Muscle of arm (tissue), 1 donor: ENCODE measurements at regions not wholly inside any gene's neighbourhood (a gene's known extent, or its start where the extent isn't known, plus 50 kb on each side); places are given as distances from the start of the nearest gene placed in this dataset.

Experiments used
- DNase-seq: peaks from one replicate; pipeline ENCODE4 v3.0.0-alpha.2; 2013

- no peak for DNase-seq
Observed at GRCh38 chr1:229964281-229964680, 102.8 kb upstream of the GALNT2 start.

DNA sequence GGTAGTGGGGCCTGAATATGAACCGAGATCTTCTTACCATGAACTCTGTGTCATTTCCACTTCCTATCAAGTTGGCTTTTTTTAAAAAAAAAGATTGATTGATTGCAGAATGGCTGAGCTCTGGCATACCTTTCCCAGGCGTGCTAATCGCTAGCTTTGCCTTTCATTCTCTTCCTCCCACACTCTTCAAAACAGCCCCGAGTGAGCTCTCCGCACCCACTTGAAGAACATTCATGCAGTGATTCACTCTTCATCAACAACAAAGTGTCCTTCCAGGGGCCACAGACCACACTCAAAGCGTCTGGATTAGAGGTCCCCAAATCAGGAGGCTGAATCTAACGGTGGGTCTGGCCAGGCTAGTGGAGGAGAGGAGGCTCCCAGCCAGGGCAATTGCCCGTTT lies 96.3 kb upstream of the GALNT2 start:
- DNase-seq = no peak

- DNase-seq = no peak
Observed at GRCh38 chr1:229971141-229971540, 95.9 kb upstream of the GALNT2 start.

GRCh38 chr1:229972600-229973296 lies 94.3 kb upstream of the GALNT2 start:
- DNase-seq = no peak

GRCh38 chr1:229973297-229973612 lies 93.8 kb upstream of the GALNT2 start:
- DNase-seq = no peak

DNA sequence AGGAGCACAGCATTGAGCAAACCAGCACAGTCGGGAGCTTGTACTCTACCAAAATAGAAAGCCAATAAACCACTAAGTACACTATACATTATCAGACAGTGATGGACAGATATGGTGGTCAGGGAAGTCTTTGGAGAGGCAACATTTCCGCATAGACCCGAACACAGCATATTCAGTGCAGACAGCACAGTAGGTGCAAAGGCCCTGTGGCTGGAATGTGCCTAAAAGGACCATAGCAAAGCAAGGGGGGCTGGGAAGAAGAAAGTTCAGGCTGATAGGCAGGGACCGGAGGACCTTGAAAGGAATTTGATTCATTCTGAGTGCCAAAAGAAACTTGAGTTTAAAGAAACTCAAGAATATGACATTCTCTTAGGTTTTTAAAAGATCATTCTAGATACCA lies 92.0 kb upstream of the GALNT2 start:
- DNase-seq = no peak

DNA sequence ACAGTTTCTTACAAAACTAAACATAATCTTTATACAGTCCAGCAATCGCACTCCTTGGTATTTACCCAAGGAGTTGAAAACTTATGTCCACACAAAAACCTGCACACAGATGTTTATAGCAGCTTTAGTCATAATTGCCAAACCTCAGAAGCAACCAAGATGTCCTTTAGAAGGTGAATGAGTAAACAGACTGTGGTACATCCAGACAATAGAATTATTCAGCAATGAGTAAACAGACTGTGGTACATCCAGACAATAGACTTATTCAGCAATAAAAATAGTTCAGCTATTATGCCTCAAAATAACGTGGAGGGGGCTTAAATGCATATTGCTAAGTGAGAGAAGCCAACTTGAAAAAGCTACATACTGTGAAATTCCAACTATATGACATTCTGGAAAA lies 87.0 kb upstream of the GALNT2 start:
- no peak for DNase-seq

DNA sequence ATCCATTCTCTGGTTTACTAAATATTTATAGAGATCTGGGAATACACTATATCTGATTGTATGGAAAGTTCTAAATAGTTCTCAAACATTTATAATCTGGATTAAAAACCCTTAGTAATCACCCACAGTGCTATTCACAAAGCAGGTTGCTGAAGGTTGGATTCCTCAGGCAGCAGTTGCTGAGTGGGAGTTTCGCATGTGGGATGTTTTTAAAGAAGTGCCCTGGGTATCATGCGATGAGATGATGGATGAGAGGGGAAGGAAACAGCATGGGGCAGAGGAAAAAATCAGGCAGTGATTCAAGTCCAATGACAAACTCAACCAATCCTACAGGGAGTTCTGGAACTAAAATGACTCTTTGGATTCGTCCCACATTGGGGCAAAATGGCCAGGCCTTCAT lies 85.3 kb upstream of the GALNT2 start:
- no peak for DNase-seq

DNA sequence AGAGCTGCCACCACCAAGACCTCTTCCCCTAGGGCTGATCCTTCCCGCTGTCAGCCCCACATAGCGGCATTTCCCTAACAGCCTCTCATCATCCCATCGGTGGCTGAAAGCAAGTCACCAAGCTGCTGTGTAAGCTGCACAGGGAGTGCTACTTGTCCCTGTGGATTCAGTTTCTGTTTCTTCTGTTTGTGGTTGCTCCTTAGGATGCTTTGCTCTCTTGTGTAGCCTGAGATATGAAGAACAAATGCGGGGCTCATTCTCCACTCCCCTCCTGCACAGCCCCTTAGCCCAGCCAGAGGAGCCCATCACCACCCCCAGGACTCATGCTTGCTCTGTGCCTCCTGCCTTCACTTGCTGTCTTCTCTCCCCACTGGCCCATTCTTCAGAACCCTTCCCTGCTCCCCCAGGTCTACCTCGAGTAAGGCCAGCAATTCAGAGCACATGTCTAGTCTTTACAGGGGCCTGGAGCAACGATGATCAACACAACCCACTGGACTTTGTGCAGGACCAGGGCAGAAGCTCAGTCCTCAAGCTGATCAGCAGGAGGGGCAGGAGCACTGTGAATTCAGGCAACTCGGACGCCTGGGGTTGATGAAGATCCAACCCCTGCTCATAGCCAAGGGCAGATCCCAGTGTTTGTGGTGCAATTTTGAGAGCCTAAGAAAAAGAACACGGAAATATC lies 82.6 kb upstream of the GALNT2 start:
- no peak for DNase-seq

DNA sequence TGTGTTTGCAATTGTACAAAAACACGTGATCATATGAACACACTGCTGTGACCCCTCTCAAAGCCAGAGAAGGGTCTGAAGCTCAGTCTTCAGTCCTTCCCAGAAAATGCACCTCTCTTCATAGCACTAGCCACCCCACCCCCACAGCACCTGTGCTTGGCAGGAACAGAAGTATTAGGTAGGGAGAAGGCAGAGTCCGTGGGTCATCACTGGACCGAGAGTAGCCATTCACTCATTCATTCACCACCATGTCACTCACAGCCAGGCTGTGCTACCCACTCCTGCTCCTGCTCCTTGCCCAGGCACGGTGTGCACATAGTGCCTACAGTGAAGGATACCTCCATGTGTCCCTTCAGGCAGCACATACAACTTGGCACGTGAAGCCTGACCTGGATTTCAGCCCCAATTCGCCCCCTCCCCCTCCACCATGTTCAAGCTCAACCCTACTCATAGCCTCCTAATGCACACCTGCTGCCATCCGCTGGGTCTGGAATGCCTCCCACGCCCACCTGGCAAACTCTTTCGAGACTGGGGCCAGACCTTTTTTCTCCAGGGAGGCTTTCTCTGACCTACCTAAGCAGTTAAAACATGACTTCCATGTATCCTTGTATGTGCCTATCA lies 81.9 kb upstream of the GALNT2 start:
- no peak for DNase-seq

GRCh38 chr1:229985613-229986010 lies 81.4 kb upstream of the GALNT2 start:
- DNase-seq = no peak

DNA sequence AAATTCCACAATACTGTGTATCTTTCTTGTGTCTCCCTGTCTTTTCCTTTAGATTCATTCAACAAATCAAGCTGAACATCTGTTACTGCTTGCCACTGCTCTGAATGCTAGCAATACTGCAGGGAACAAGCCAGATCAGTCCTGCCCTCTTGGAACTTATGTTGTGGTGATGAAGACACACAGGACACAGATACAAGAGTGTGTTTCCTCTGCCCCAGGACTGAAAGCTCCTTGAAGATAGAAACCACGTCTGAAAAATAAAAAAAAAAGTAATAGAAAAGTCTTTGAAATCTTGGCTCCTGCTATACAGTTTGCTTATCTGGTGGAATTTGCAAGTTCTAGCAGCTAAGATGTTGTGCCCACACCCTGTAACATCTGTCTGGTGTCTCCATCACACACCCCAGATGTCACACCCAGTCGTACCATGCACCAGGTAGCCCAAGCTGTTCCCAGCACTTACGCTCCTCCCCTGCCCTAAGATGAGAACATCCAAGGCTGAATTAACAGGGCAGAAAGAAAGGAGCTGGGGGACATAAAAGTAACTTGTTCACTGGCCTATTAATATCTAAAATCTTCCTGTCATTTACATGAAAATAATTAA lies 80.2 kb upstream of the GALNT2 start:
- DNase-seq = no peak

DNA sequence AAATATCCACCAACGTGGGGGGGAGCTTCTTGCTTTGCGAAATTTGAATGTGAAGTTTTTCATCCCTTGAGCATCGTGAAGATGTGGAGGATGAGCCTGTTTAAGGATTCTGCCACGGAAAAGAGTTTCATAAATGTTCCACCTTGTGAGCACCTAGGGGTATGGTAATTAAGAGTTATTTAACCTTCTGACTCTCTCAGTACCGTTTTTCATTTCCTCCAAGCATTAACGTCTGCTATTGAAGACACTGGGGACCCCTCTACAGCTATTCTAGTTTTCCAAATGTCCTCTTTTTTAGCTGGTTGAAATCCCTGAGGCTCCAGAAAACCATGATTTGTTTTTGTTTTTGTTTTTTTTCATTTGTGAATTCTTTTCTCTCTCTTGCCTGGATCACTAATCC lies 79.1 kb upstream of the GALNT2 start:
- DNase-seq = no peak

GRCh38 chr1:229988534-229988933 lies 78.5 kb upstream of the GALNT2 start:
- no peak for DNase-seq

GRCh38 chr1:229989591-229990248 lies 77.3 kb upstream of the GALNT2 start:
- no peak for DNase-seq

DNA sequence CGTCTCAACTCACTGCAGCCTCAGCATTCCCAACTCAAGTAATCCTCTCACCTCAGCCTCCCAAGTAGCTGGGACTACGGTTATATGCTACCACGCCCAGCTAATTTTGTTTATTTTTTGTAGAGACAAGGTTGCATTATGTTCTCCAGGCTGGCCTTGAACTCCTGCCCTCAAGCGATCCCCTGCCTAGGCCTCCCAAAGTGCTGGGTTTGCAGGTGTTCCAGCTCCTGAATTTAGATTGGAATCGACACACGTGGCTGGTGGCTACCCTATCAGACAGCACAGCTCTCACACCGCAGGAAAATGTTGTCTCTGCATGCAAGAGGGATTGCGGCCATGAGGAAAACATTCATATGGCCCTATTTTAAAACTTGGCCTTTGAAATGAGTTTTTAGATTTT lies 76.7 kb upstream of the GALNT2 start:
- no peak for DNase-seq

GRCh38 chr1:229991104-229991513 lies 75.9 kb upstream of the GALNT2 start:
- no peak for DNase-seq

DNA sequence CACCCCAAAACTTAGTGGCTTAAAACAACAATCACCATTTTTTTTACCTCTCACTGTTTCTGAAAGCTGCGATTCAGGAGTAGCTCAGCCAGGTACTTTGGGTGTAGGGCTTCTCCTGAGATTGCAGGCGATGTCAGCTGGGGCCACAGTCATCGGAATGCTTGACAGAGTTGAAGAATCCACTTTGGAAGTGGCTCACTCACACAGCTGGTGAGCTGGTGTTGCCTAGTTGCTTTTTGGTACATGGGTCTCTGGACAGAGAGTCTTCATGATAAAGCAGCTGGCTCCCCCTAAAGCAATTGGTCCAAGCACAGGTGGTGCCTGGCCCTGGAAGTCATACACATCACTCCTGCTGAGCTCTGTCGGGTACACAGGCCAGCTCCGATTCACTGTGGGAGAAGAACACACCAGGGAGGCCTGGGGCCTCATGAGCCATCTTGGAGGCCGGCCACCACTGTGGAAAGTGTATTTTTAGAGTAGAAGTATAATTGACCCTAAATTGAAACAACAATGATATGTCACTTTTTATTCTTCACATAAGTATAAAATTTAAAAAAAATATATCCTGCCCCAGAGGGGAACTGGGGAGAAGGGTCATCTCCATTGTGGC lies 75.2 kb upstream of the GALNT2 start:
- DNase-seq = no peak

DNA sequence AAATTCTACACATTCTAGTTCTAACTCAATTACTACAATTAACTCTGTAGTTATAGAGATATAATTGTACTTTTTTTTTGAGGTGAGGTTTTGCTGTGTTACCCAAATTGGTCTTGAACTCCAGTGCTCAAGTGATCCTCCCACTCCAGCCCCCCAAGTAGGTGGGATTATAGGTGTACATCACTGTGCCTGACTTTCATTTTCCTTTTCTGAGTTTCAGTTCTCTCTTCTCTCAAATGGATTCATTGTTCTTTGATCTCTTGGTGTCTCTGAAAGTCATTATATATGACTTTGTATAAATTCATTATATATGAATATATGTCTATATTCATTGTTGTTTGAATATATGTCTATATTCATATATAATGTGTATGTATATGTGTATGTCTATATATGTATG lies 74.0 kb upstream of the GALNT2 start:
- no peak for DNase-seq

DNA sequence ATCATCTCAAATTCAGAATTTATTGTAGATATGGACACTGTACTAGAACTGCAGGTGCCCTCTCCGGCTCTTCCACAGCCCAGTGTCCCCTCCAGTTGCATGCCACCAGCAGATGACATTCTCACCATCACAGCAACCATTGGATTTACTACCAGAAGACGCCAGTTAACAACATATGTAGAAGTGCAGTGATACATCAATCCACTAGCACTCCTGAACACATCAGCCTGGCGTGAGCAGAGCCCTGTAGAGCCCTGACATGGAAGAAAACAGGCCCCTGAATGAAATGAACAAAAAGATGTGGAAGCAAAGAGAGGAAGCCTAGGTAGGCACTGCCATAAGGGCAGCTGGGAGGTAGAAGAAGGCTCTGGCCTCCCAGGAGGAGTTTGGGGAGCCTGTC lies 73.1 kb upstream of the GALNT2 start:
- DNase-seq = no peak

GRCh38 chr1:229999004-229999670 lies 67.9 kb upstream of the GALNT2 start:
- DNase-seq = peak; percentile 87
